ENCODE measurements at regions not wholly inside any gene's neighbourhood (a gene's known extent, or its start where the extent isn't known, plus 50 kb on each side); places are given as distances from the start of the nearest gene placed in this dataset.

GRCh38 chr3:126275620-126275904 is 81.6 kb downstream of the KLF15 start:
- DNase-seq (no peak), ATAC-seq (ENCODE audit: low read depth) (no peak)
- Mint-ChIP-seq H3K27me3 (peaks cover 18% of the 10 kb centered on the region), H3K9me3 (no peaks in the 10 kb centered on the region), H3K4me1 (no peaks in the 10 kb centered on the region), H3K36me3 (no peaks in the 10 kb centered on the region), H3K27ac (no peak overlapping the region), H3K4me3 (no peak overlapping the region)
- POLR2A ChIA-PET, result no interaction called here

DNA sequence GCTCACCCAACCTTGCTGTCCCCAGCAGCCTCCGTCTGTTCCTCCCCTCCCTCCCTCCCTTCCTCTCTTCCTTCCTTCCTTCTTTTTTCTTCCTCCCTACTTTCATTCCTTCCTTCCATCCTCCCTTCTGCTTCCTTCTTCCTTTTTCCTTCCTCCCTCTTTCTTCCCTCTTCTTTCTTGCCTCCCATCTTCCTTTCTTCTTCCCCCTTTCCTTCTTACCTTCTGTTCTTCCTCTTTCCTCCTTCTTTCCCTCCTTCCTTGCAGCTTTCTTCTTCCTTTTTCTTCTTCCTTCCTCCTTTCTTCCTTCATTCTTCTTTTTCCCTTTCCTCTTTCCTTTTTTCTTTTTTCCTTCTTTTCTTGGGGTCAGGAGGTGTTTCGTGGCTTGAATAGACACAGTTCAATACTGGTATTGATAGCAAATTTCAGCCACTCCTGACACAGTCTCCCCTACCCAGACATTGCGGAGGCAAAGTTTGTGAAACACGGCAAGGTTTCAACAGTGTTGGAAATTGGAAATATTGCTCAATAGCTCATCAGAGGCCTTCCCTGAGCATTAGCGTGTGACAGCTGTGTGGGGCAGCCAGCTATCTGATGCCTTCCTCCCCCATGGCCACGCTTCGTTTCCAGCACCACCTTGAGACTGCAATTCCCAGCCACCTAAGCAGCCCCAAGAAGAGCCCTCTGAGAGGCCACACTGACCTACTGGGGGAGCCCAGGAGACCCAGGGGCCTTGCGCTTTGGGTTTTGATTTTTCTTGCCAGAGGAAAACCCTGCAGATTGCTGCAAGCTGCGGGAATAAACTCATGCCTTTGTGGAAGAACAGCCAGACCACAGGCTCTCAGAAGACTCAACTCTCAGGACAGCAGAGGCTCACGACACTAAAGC is 82.2 kb downstream of the KLF15 start:
- Mint-ChIP-seq H3K4me3 (no peak overlapping the region), H3K27me3 (peaks cover 15% of the 10 kb centered on the region), H3K9me3 (no peaks in the 10 kb centered on the region), H3K36me3 (no peaks in the 10 kb centered on the region), H3K4me1 (no peaks in the 10 kb centered on the region), H3K27ac (no peak overlapping the region)
- POLR2A ChIA-PET, result no interaction called here
- ATAC-seq (ENCODE audit: low read depth) (no peak), DNase-seq (no peak)

DNA sequence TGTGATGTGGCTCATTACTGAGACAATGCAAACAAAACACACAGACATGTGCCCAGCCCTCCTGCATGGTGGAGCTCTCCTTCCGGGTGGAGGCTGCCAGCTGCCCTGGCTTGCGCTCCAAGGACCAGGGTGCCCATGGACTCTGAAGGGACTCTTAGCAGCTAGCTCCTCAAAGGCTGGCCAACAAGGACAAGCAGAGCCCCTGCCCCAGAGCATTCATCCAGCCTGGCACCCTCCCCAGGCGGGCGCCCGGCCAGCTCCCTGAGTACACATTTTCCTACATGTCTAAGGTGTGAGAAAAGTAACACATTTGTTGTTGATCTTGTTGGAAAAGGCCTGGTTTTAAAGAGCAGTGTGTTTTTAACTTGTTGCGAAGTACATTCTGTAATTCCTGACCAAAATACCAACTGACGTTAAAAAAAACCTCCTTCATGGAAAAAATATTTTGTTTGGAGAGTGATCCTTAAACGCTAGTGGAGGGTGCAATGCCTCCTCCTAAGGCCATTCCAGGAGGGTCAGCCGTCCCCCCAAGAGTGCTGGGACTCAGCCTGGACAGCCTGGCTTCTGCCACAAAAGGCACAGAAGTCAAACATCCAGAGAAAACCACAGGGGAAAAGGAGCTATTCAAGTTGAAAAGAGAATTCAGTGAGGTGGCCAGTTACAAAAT is 86.9 kb downstream of the KLF15 start:
- no peaks in the 10 kb centered on the region for H3K36me3 Mint-ChIP-seq
- H3K27me3 Mint-ChIP-seq, result peaks cover 34% of the 10 kb centered on the region
- no peaks in the 10 kb centered on the region for H3K4me1 Mint-ChIP-seq
- no peak for DNase-seq
- no peaks in the 10 kb centered on the region for H3K9me3 Mint-ChIP-seq
- no peak overlapping the region for H3K4me3 Mint-ChIP-seq
- H3K27ac Mint-ChIP-seq, result no peak overlapping the region
- no peak for ATAC-seq (ENCODE audit: low read depth)
- POLR2A ChIA-PET, result no interaction called here

- Mint-ChIP-seq H3K27ac (no peak overlapping the region), H3K27me3 (peaks cover 34% of the 10 kb centered on the region), H3K9me3 (no peaks in the 10 kb centered on the region), H3K36me3 (no peaks in the 10 kb centered on the region), H3K4me3 (no peak overlapping the region), H3K4me1 (no peaks in the 10 kb centered on the region)
- no peak for DNase-seq
- no peak for ATAC-seq (ENCODE audit: low read depth)
- POLR2A ChIA-PET, result no interaction called here
These were observed 87.9 kb downstream of the KLF15 start for GRCh38 chr3:126269354-126269753.

DNA sequence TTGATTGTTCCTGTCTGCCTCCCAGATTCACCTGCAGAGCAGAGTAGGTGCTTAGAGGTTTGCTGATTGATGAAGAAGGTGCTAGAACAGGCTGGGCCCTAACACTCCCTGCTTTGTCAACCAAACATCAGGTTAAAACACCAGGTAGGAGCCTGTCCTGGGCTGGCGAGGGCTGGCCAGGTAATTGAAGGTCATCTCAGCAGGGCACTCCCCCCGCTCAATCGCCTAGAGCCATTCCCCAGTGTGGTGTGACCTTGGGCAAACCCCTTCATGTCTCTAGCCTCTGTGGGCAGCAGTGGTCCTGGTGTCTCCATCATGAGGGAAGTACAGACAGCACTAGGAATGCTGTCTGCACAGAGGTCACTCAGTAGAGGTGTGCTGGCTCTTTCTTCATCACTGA is 88.3 kb downstream of the KLF15 start:
- Mint-ChIP-seq H3K4me1 (no peaks in the 10 kb centered on the region), H3K27ac (no peak overlapping the region), H3K9me3 (no peaks in the 10 kb centered on the region), H3K27me3 (peaks cover 29% of the 10 kb centered on the region), H3K4me3 (no peak overlapping the region), H3K36me3 (no peaks in the 10 kb centered on the region)
- POLR2A ChIA-PET, result no interaction called here
- no peak for ATAC-seq (ENCODE audit: low read depth)
- no peak for DNase-seq

DNA sequence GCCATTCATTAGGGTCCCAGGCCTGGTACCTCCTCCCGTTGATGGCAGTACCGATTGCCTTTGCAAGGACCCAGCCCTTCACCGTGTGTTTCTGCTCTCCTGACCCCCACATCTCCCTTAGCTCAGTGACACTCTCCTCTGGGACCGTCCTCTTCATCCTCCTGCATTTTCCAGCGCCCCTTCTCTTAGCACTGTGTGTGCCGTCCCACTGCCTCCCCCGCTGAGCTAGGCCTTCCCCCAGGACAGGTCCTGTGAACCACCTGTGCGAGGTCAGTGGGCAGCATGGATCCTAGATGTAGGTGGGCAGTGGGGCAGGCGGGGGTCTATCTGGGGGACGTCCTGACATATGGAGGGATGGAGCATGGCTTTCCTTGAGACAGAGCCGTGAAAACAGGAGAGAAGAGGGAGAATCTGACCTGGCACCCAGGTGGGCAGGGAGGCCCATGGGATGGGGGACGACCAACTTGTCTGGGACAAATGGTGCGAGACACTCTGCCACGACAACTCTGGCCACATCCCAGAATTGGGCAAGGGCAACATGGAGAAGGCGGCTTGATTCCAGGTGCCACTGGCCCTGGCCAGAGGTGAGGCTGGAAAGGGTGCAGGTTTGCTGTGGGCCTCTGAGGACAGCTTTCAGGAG is 87.7 kb upstream of the ALDH1L1 start:
- Mint-ChIP-seq H3K36me3 (no peaks in the 10 kb centered on the region), H3K4me3 (no peak overlapping the region), H3K9me3 (no peaks in the 10 kb centered on the region), H3K27ac (no peak overlapping the region), H3K4me1 (no peaks in the 10 kb centered on the region), H3K27me3 (peaks cover 29% of the 10 kb centered on the region)
- POLR2A ChIA-PET, result no interaction called here
- ATAC-seq (ENCODE audit: low read depth) (no peak), DNase-seq (no peak)

GRCh38 chr3:126267169-126267975 is 87.0 kb upstream of the ALDH1L1 start:
- no peaks in the 10 kb centered on the region for H3K4me1 Mint-ChIP-seq
- POLR2A ChIA-PET, result no interaction called here

DNA sequence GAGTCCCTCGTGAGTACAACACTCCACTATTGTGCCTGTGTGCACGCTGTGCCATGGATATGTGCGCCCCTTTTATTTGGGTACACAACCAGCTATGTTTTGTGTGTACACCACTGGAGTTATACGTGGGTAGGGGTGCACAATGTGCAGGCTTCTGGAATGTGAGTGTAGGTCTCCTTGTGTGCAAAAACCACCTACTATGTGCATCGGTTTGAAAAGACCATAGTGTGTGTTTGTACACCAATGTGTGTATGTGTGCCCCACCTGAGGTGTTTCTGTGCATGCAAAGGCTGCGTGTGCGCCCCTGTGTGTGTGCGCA is 86.4 kb upstream of the ALDH1L1 start:
- H3K27ac Mint-ChIP-seq, result no peak overlapping the region
- H3K36me3 Mint-ChIP-seq, result no peaks in the 10 kb centered on the region
- H3K4me1 Mint-ChIP-seq, result no peaks in the 10 kb centered on the region
- H3K9me3 Mint-ChIP-seq, result no peaks in the 10 kb centered on the region
- DNase-seq (no peak), ATAC-seq (ENCODE audit: low read depth) (no peak)
- no peak overlapping the region for H3K4me3 Mint-ChIP-seq
- POLR2A ChIA-PET, result no interaction called here
- H3K27me3 Mint-ChIP-seq, result peaks cover 29% of the 10 kb centered on the region

More at GRCh38 chr3:126267169-126267975, 87.0 kb upstream of the ALDH1L1 start:
- Mint-ChIP-seq H3K27me3 (peaks cover 29% of the 10 kb centered on the region), H3K9me3 (no peaks in the 10 kb centered on the region), H3K36me3 (no peaks in the 10 kb centered on the region), H3K27ac (no peak overlapping the region), H3K4me3 (no peak overlapping the region)
- no peak for ATAC-seq (ENCODE audit: low read depth)
- no peak for DNase-seq

GRCh38 chr3:126266291-126266840 is 86.0 kb upstream of the ALDH1L1 start:
- H3K4me3 Mint-ChIP-seq, result no peak overlapping the region
- POLR2A ChIA-PET, result no interaction called here

GRCh38 chr3:126264952-126265351 is 84.6 kb upstream of the ALDH1L1 start:
- Mint-ChIP-seq H3K9me3 (no peaks in the 10 kb centered on the region), H3K27me3 (peaks cover 23% of the 10 kb centered on the region), H3K36me3 (no peaks in the 10 kb centered on the region), H3K27ac (no peak overlapping the region), H3K4me1 (peaks cover 3% of the 10 kb centered on the region), H3K4me3 (no peak overlapping the region)
- ATAC-seq (ENCODE audit: low read depth) (no peak), DNase-seq (no peak)
- POLR2A ChIA-PET, result no interaction called here

More at GRCh38 chr3:126266291-126266840, 86.0 kb upstream of the ALDH1L1 start:
- peaks cover 28% of the 10 kb centered on the region for H3K27me3 Mint-ChIP-seq
- H3K4me1 Mint-ChIP-seq, result no peaks in the 10 kb centered on the region
- H3K36me3 Mint-ChIP-seq, result no peaks in the 10 kb centered on the region
- H3K27ac Mint-ChIP-seq, result no peak overlapping the region
- H3K9me3 Mint-ChIP-seq, result no peaks in the 10 kb centered on the region
- no peak for DNase-seq
- ATAC-seq (ENCODE audit: low read depth), result no peak

- peaks cover 3% of the 10 kb centered on the region for H3K4me1 Mint-ChIP-seq
- peaks cover 23% of the 10 kb centered on the region for H3K27me3 Mint-ChIP-seq
- no peaks in the 10 kb centered on the region for H3K36me3 Mint-ChIP-seq
- DNase-seq (no peak), ATAC-seq (ENCODE audit: low read depth) (no peak)
- H3K27ac Mint-ChIP-seq, result no peak overlapping the region
- POLR2A ChIA-PET, result no interaction called here
- no peak overlapping the region for H3K4me3 Mint-ChIP-seq
- H3K9me3 Mint-ChIP-seq, result no peaks in the 10 kb centered on the region
These were observed 84.0 kb upstream of the ALDH1L1 start for GRCh38 chr3:126264381-126264780.

- no peak overlapping the region for H3K27ac Mint-ChIP-seq
- peaks cover 18% of the 10 kb centered on the region for H3K27me3 Mint-ChIP-seq
- ATAC-seq (ENCODE audit: low read depth) (no peak), DNase-seq (no peak)
- peaks cover 3% of the 10 kb centered on the region for H3K4me1 Mint-ChIP-seq
- no peaks in the 10 kb centered on the region for H3K36me3 Mint-ChIP-seq
- POLR2A ChIA-PET, result no interaction called here
- H3K4me3 Mint-ChIP-seq, result no peak overlapping the region
- H3K9me3 Mint-ChIP-seq, result no peaks in the 10 kb centered on the region
These were observed 83.6 kb upstream of the ALDH1L1 start for GRCh38 chr3:126263971-126264370.

DNA sequence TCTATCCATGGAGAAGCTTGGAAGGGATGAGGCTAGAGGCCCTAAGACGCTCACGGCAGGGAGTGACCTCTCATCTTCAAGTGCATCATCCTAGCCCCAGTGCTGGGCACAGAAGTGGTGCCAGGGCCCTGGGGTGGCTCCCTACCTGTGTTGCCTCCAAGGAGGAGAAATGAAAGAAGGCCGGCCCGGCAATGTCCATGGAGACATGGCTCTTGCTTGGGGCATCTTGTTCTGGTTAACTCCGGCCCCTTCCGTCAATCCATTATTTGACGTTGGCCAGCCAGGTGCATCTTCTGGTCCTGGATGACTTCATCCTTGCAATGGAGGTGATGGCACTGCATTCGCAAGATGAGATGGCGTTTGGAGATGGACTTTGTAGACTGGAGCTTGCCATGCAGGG is 83.2 kb upstream of the ALDH1L1 start:
- Mint-ChIP-seq H3K27ac (no peak overlapping the region), H3K9me3 (no peaks in the 10 kb centered on the region), H3K27me3 (peaks cover 17% of the 10 kb centered on the region), H3K36me3 (no peaks in the 10 kb centered on the region), H3K4me3 (no peak overlapping the region), H3K4me1 (peaks cover 3% of the 10 kb centered on the region)
- POLR2A ChIA-PET, result no interaction called here
- ATAC-seq (ENCODE audit: low read depth) (no peak), DNase-seq (no peak)
